ENCODE measurements at regions not wholly inside any gene's neighbourhood (a gene's known extent, or its start where the extent isn't known, plus 50 kb on each side); places are given as distances from the start of the nearest gene placed in this dataset.

DNA sequence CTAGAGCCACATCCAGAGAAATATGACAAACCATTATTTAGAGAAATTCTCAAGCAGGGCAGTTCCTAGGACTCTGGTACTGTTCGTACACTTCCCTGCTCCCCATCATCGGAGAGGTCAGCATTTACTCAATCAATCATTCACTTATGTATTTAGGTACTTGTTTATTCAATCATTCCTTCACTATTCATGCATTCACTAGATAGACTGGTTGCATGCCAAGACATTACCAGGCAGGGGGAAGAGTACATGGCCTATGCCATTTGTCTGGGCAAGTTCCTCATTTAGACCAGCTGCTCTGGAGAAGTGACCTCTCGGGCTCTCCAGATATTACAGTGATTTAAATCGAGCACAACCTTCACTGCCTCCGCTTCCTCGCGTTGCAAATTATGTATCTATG lies 603.4 kb downstream of the KCNJ2 start:
- Histone ChIP-seq H3K36me3 (no peaks in the 10 kb centered on the region), H3K9me3 (no peaks in the 10 kb centered on the region), H3K27ac (no peak overlapping the region), H3K4me3 (no peak overlapping the region), H3K4me1 (no peaks in the 10 kb centered on the region), H3K27me3 (no peaks in the 10 kb centered on the region)
- intact Hi-C loops (cut with DNase I): no loop called here
- no peak for DNase-seq
- no peak for ATAC-seq
- WGBS, 2 donors: 81 to 85% methylated on average over 7 of the region's 7 CpGs
- TF ChIP-seq, protein P1, sequence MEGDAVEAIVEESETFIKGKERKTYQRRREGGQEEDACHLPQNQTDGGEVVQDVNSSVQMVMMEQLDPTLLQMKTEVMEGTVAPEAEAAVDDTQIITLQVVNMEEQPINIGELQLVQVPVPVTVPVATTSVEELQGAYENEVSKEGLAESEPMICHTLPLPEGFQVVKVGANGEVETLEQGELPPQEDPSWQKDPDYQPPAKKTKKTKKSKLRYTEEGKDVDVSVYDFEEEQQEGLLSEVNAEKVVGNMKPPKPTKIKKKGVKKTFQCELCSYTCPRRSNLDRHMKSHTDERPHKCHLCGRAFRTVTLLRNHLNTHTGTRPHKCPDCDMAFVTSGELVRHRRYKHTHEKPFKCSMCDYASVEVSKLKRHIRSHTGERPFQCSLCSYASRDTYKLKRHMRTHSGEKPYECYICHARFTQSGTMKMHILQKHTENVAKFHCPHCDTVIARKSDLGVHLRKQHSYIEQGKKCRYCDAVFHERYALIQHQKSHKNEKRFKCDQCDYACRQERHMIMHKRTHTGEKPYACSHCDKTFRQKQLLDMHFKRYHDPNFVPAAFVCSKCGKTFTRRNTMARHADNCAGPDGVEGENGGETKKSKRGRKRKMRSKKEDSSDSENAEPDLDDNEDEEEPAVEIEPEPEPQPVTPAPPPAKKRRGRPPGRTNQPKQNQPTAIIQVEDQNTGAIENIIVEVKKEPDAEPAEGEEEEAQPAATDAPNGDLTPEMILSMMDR (IDR thresholded peaks at IDR 0.05): no peak

DNA sequence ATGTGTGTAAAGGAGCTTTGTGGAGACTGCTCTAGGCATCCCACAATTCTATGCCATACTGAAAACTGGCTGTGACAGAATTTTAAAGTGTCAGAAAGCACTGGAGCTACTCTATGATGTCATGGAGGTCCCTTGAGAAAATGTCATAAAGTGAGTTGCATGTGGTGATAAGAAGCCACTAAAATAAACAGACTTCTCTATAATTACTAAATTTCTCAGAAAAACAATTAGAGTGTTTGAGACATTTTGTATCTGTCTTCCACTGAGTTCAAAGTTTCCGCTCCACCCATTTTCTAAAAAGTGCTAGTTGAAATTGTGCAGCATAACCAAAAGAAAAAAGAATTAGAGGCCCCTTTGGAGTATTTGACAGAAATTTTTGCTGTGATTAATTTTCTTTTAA lies 603.9 kb downstream of the KCNJ2 start:
- TF ChIP-seq, protein P1 (IDR thresholded peaks at IDR 0.05): no peak
- DNase-seq (no peak), ATAC-seq (no peak)
- intact Hi-C loops (cut with DNase I): no loop called here
- Histone ChIP-seq H3K36me3 (no peaks in the 10 kb centered on the region), H3K27me3 (no peaks in the 10 kb centered on the region), H3K4me3 (no peak overlapping the region), H3K4me1 (no peaks in the 10 kb centered on the region), H3K9me3 (no peaks in the 10 kb centered on the region), H3K27ac (no peak overlapping the region)
- WGBS, 2 donors: 90 to 93% methylated on average over 1 of the region's 1 CpG

DNA sequence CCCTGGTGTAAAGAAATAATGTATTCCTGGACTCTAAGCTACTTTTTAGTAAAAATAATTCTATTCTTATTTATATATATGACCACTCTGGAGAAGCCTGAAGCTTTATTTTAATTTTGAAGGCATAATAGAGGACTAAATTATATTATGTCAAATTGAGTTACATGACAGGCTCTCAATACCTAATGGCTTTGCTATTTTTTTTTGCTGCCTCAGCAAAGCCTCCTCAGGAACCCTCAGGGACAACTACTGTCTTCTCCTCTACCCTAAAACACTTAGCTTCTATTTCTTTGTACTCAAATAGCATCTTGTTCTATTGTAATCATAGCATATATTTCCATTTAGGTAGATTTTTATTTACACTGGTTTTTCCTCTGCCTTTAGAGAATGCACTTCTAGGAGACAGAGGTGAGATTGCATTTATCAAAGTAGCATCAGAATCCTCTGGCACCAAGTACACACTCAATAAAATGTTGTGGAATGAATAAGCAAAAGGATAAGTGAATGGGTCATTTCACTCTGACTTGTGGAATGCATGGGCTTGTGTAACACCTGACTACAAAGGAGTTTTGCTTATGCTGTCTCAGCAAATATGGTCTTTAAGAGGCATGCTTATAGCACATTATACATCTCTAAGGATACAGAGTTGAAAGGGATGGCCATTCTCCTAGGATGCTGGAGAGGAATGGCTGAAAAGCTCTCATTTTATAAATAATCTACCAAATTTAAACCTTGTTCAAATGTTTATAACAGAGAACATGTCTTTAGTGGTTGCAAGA lies 605.2 kb downstream of the KCNJ2 start:
- no peak for DNase-seq
- TF ChIP-seq, protein P1 (IDR thresholded peaks at IDR 0.05): no peak
- intact Hi-C loops (cut with DNase I): no loop called here
- Histone ChIP-seq H3K36me3 (no peaks in the 10 kb centered on the region), H3K4me1 (no peaks in the 10 kb centered on the region), H3K9me3 (no peaks in the 10 kb centered on the region), H3K27ac (no peak overlapping the region), H3K27me3 (no peaks in the 10 kb centered on the region), H3K4me3 (no peak overlapping the region)
- no peak for ATAC-seq

DNA sequence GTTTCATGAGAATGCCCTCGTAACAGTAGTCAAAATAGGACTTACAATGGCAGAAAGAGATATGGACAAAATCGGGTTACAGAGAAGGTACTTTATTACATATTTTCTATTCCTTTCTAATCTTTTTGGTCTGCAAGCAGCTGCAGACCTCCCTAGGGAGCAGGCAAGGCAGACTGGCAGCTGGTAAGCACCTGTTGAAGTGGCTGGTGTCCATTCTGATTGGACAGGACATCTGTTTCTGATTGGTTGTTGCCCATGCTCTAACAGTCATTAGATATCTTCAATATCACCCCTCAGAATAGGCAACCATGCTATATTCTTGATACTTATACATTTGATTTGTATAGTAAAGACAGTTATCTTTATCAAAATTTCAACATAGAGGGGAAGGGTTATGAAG lies 606.3 kb downstream of the KCNJ2 start:
- TF ChIP-seq, protein P1 (IDR thresholded peaks at IDR 0.05): no peak
- WGBS, 2 donors: 56 to 72% methylated on average over 2 of the region's 2 CpGs
- H3K9me3 ChIP-seq: no peaks in the 10 kb centered on the region
- no peaks in the 10 kb centered on the region for H3K27me3 ChIP-seq
- no peaks in the 10 kb centered on the region for H3K4me1 ChIP-seq
- H3K4me3 ChIP-seq: no peak overlapping the region
- DNase-seq (no peak), ATAC-seq (no peak)
- intact Hi-C loops (cut with DNase I): no loop called here
- H3K36me3 ChIP-seq: no peaks in the 10 kb centered on the region
- H3K27ac ChIP-seq: no peak overlapping the region
